ENCODE measurements at regions not wholly inside any gene's neighbourhood (a gene's known extent, or its start where the extent isn't known, plus 50 kb on each side); places are given as distances from the start of the nearest gene placed in this dataset.

DNA sequence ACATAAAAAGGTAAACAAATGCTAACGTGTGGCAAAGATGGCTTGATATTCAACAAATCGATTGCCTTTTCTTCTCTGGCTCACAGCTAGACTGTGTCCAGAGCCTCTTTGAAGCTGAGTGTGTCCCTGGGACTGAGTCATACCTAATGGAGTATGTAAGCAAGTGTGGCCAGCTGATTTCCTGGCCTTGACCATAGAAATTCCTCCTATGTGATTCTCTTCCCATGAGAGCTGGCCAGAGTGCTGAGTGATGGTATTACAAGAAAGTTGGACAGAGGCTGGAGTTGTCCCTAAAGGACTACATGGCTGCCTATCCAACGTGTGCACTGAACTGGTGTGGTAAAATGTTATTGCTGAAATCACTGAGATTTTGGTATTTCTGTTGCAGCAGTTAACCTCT is 320.1 kb upstream of the SLC10A2 start:
- ATAC-seq (ENCODE audit: low read depth) (peak; percentile 88), DNase-seq (ENCODE audit: low spot score) (no peak)
- H3K4me1 ChIP-seq (ENCODE audit: insufficient read depth, poor library complexity, severe bottlenecking) = no peaks in the 10 kb centered on the region
- TF ChIP-seq CTCF (IDR thresholded peaks at IDR 0.05; ENCODE audit: poor library complexity, severe bottlenecking) = no peak
- no peak overlapping the region for H3K27ac ChIP-seq (ENCODE audit: poor library complexity, severe bottlenecking)
- H3K4me3 ChIP-seq (ENCODE audit: severe bottlenecking) = no peak overlapping the region
- no peaks in the 10 kb centered on the region for H3K27me3 ChIP-seq (ENCODE audit: insufficient read depth, poor library complexity, severe bottlenecking)
- no peaks in the 10 kb centered on the region for H3K36me3 ChIP-seq (ENCODE audit: low read depth)
- no peaks in the 10 kb centered on the region for H3K9me3 ChIP-seq (ENCODE audit: severe bottlenecking)

DNA sequence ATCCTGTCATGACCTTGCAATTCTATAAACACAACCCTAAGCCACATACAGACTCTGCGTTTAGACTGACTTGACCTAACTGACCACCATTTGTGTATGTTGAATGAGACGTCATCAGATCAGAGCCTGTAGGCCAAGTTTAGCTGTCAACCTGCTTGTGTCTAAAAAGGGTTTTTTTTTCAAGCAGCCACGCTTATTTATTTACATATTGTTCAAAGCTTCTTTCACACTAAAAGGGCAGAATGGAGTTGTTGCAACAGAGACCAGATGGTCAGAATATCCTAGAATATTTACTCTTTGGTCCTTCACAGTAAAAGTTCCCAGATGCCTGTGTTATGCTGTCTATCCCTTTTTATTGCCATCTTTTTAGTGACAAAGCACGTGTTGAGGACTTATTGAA is 307.7 kb upstream of the SLC10A2 start:
- no peaks in the 10 kb centered on the region for H3K36me3 ChIP-seq (ENCODE audit: low read depth)
- H3K27me3 ChIP-seq (ENCODE audit: insufficient read depth, poor library complexity, severe bottlenecking) = no peaks in the 10 kb centered on the region
- ATAC-seq (ENCODE audit: low read depth) = no peak
- no peak for TF ChIP-seq CTCF (IDR thresholded peaks at IDR 0.05; ENCODE audit: poor library complexity, severe bottlenecking)
- DNase-seq (ENCODE audit: low spot score) = no peak
- no peak overlapping the region for H3K4me3 ChIP-seq (ENCODE audit: severe bottlenecking)
- H3K27ac ChIP-seq (ENCODE audit: poor library complexity, severe bottlenecking) = no peak overlapping the region
- H3K4me1 ChIP-seq (ENCODE audit: insufficient read depth, poor library complexity, severe bottlenecking) = no peaks in the 10 kb centered on the region
- H3K9me3 ChIP-seq (ENCODE audit: severe bottlenecking) = no peaks in the 10 kb centered on the region

DNA sequence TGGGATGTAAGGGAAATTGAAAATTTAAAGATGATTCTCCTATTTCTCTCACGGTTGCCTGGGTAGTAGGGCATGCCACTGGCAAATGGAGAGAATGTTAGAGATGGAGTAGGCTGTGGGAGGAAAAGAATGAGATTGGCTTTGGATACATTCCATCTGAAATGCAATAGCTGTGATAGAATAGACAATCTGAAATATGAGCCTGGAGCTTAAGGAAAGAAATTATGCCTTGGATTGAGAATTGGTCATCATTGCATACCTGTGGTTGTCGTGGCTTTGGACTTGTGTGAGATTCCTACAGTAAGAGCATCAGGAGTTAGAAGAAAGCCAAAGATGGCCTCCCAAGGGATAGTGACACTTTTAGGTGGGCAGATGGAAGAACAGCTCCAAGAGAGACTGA is 305.1 kb upstream of the SLC10A2 start:
- peak; percentile 48; the same call in 2 of the 3 replicates for ATAC-seq (ENCODE audit: low read depth)
- no peak for TF ChIP-seq CTCF (IDR thresholded peaks at IDR 0.05; ENCODE audit: poor library complexity, severe bottlenecking)
- H3K4me3 ChIP-seq (ENCODE audit: severe bottlenecking) = no peak overlapping the region

GRCh38 chr13:103370790-103371189 is 304.6 kb upstream of the SLC10A2 start:
- H3K4me3 ChIP-seq (ENCODE audit: severe bottlenecking) = no peak overlapping the region
- no peak overlapping the region for H3K27ac ChIP-seq (ENCODE audit: poor library complexity, severe bottlenecking)
- no peaks in the 10 kb centered on the region for H3K9me3 ChIP-seq (ENCODE audit: severe bottlenecking)
- TF ChIP-seq CTCF (IDR thresholded peaks at IDR 0.05; ENCODE audit: poor library complexity, severe bottlenecking) = no peak
- ATAC-seq (ENCODE audit: low read depth) (no peak), DNase-seq (ENCODE audit: low spot score) (no peak)
- H3K36me3 ChIP-seq (ENCODE audit: low read depth) = no peaks in the 10 kb centered on the region
- no peaks in the 10 kb centered on the region for H3K27me3 ChIP-seq (ENCODE audit: insufficient read depth, poor library complexity, severe bottlenecking)
- no peaks in the 10 kb centered on the region for H3K4me1 ChIP-seq (ENCODE audit: insufficient read depth, poor library complexity, severe bottlenecking)

More for the DNA sequence above, 305.1 kb upstream of the SLC10A2 start:
- no peak for DNase-seq (ENCODE audit: low spot score)
- H3K9me3 ChIP-seq (ENCODE audit: severe bottlenecking) = no peaks in the 10 kb centered on the region
- no peak overlapping the region for H3K27ac ChIP-seq (ENCODE audit: poor library complexity, severe bottlenecking)
- H3K4me1 ChIP-seq (ENCODE audit: insufficient read depth, poor library complexity, severe bottlenecking) = no peaks in the 10 kb centered on the region
- H3K36me3 ChIP-seq (ENCODE audit: low read depth) = no peaks in the 10 kb centered on the region
- H3K27me3 ChIP-seq (ENCODE audit: insufficient read depth, poor library complexity, severe bottlenecking) = no peaks in the 10 kb centered on the region

DNA sequence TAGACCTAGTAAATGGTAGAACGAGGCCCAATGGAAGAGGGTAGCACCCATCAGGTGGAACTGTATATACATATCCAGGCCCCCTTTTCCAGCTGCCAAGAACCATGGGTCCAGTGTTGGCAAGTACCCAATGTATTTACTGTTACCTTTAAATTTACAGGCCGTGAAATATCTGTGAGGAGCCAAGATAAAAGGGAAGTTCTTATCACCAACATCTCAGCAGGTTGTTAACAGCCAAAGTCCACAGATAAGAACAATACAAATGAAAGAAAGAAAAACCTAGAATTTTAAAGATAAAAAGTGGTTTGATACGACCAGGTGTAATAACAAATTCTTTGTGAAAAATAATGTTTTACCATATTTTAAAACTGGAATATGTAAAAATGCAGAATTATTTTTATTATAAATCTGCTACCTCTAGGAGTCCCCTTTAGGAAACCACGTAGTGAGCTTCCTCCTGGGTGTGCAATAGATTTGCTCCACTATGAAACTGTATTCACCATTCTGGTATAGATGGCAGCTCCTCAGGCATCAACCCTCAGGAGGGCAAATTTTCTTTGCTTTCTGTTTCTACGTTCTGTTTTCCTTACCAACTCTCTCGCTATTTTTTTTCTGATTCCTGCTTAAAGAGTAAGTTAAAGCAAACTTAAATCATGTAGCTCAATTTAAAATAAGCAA is 292.2 kb upstream of the SLC10A2 start:
- no peak overlapping the region for H3K4me3 ChIP-seq (ENCODE audit: severe bottlenecking)
- H3K27ac ChIP-seq (ENCODE audit: poor library complexity, severe bottlenecking) = no peak overlapping the region
- H3K4me1 ChIP-seq (ENCODE audit: insufficient read depth, poor library complexity, severe bottlenecking) = no peaks in the 10 kb centered on the region
- no peak for TF ChIP-seq CTCF (IDR thresholded peaks at IDR 0.05; ENCODE audit: poor library complexity, severe bottlenecking)
- ATAC-seq (ENCODE audit: low read depth) (no peak), DNase-seq (ENCODE audit: low spot score) (no peak)
- no peaks in the 10 kb centered on the region for H3K36me3 ChIP-seq (ENCODE audit: low read depth)
- no peaks in the 10 kb centered on the region for H3K9me3 ChIP-seq (ENCODE audit: severe bottlenecking)
- H3K27me3 ChIP-seq (ENCODE audit: insufficient read depth, poor library complexity, severe bottlenecking) = no peaks in the 10 kb centered on the region

All from RWPE2 (cell line).